Activated CD4-positive, CD25-positive, alpha-beta regulatory T cell treated with anti-CD3 and anti-CD28 coated beads, Interleukin-2, amount 50 U/mL, for 24 hours (primary cell): ENCODE measurements at regions not wholly inside any gene's neighbourhood (a gene's known extent, or its start where the extent isn't known, plus 50 kb on each side); places are given as distances from the start of the nearest gene placed in this dataset.
"Not testable (repeated sequence)": the region's sequence is repeated elsewhere in the genome, so short reads cannot be mapped to it uniquely, and the experiment has no call there.

Experiments
- ATAC-seq, 2 donors: fragments of 150-1000 bp; cut with Tn5 transposase; one replicate each; pipeline ENCODE4 v1.10.0; 2021; ENCODE audit warnings: mild to moderate bottlenecking in 1 of 2, moderate library complexity in 1 of 2

GRCh38 chr1:197850918-197851317 is 51.5 kb upstream of the C1orf53 start:
- no peak for ATAC-seq

GRCh38 chr1:197850042-197850441 is 52.4 kb upstream of the C1orf53 start:
- ATAC-seq = no peak

GRCh38 chr1:197848350-197848749 is 54.1 kb upstream of the C1orf53 start:
- ATAC-seq = no peak

GRCh38 chr1:197845886-197846285 is 56.5 kb upstream of the C1orf53 start:
- ATAC-seq = no peak

GRCh38 chr1:197844651-197845050 is 57.8 kb upstream of the C1orf53 start:
- ATAC-seq = no peak

- ATAC-seq = no peak
These were observed 59.0 kb upstream of the C1orf53 start for GRCh38 chr1:197843401-197843800.

GRCh38 chr1:197842646-197843045 is 59.8 kb upstream of the C1orf53 start:
- ATAC-seq = no peak

- no peak for ATAC-seq
These were observed 60.4 kb upstream of the C1orf53 start for GRCh38 chr1:197841883-197842553.

GRCh38 chr1:197841158-197841557 is 61.3 kb upstream of the C1orf53 start:
- no peak for ATAC-seq

- not testable (repeated sequence) for ATAC-seq
These were observed 62.6 kb upstream of the C1orf53 start for GRCh38 chr1:197839786-197840185.

GRCh38 chr1:197838836-197839235 is 63.6 kb upstream of the DENND1B start:
- peak in 1 of 2 donors; percentile 20 for ATAC-seq

- no peak for ATAC-seq
These were observed 62.6 kb upstream of the DENND1B start for GRCh38 chr1:197837911-197838310.

GRCh38 chr1:197836356-197836755 is 61.1 kb upstream of the DENND1B start:
- not testable (repeated sequence) for ATAC-seq

- not testable (repeated sequence) for ATAC-seq
These were observed 53.7 kb upstream of the DENND1B start for GRCh38 chr1:197829011-197829410.

GRCh38 chr1:197825541-197825940 is 50.3 kb upstream of the DENND1B start:
- ATAC-seq = no peak
